ENCODE measurements at regions not wholly inside any gene's neighbourhood (a gene's known extent, or its start where the extent isn't known, plus 50 kb on each side); places are given as distances from the start of the nearest gene placed in this dataset.

DNA sequence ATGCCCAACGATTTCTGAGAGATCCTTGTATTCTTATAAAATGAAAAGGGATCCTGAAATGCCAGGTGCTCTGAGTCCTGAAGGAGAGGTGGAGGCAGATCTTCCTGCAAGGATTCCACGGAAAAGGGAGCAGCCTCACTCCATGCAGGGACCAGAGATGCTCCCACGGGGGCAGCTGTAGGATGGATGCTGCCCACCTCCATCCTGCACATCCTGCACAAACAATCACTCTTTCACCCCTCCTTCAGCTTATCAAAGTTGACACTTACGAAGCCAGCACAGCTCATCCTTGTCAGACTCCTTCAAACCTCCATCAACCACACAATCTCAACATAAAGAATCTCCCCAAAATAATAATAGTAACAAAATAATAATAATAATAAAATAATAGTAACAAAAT lies 119.1 kb downstream of the GGTLC2 start:
- BruUV-seq (replicated peaks) = no TSS peak

DNA sequence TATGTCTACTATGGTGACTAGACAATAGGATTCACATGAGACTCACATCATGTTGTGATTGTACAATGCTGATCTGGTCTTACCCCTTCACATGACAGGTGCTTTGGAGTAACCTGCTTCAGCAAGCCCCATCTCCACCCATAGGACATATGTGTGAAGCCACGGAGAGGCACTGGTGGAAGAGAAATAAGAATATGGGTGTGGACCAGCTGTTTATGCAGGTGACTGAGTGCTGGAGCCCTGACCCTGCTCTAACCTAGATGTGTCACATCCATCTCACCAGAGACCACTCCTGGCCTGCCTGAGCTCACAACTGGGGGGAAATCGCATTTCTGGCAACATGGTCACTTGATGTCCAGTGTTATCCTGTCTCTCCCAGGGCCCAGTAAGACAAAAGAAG lies 119.7 kb downstream of the GGTLC2 start:
- H3K9me3 ChIP-seq (ENCODE audit: low read depth, low read length, poor library complexity, severe bottlenecking) = no peaks in the 10 kb centered on the region
- H3K27me3 ChIP-seq (replicated peaks; ENCODE audit: insufficient read depth, low read depth, low read length, poor library complexity) = peaks cover 3% of the 10 kb centered on the region
- no peaks in the 10 kb centered on the region for H3K36me3 ChIP-seq (ENCODE audit: insufficient read depth, low read length, poor library complexity, severe bottlenecking)
- TF ChIP-seq EZH2 (IDR thresholded peaks at IDR 0.05; ENCODE audit: borderline replicate concordance, low read depth, low read length, poor library complexity, severe bottlenecking) = no peak
- TF ChIP-seq, protein P1, sequence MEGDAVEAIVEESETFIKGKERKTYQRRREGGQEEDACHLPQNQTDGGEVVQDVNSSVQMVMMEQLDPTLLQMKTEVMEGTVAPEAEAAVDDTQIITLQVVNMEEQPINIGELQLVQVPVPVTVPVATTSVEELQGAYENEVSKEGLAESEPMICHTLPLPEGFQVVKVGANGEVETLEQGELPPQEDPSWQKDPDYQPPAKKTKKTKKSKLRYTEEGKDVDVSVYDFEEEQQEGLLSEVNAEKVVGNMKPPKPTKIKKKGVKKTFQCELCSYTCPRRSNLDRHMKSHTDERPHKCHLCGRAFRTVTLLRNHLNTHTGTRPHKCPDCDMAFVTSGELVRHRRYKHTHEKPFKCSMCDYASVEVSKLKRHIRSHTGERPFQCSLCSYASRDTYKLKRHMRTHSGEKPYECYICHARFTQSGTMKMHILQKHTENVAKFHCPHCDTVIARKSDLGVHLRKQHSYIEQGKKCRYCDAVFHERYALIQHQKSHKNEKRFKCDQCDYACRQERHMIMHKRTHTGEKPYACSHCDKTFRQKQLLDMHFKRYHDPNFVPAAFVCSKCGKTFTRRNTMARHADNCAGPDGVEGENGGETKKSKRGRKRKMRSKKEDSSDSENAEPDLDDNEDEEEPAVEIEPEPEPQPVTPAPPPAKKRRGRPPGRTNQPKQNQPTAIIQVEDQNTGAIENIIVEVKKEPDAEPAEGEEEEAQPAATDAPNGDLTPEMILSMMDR (conservative IDR thresholded peaks at IDR 0.05; ENCODE audit: low read depth, low read length) = no peak
- intact Hi-C loops (cut with micrococcal nuclease; ENCODE audit: unreplicated experiment) = no loop called here
- ChIA-PET CTCF (no interaction called here), POLR2A (ENCODE audit: low non-redundant PET) (no interaction called here)
- no peak overlapping the region for H3K4me3 ChIP-seq (ENCODE audit: low read depth, low read length, poor library complexity, severe bottlenecking)
- BruUV-seq (replicated peaks) = no TSS peak
- DNase-seq (ENCODE audit: low spot score) = no peak
- H3K27ac ChIP-seq (ENCODE audit: low read depth, low read length, poor library complexity, severe bottlenecking) = no peak overlapping the region
- H3K4me1 ChIP-seq (ENCODE audit: insufficient read depth, low read length, poor library complexity, severe bottlenecking) = no peaks in the 10 kb centered on the region

More for the DNA sequence above, 119.1 kb downstream of the GGTLC2 start:
- CTCF ChIA-PET = interaction anchor here (0.9 kb wide), 1 partner anchor 10 kb away, joined by 3 read pairs; no protein-coding TSS in a partner anchor
- no peaks in the 10 kb centered on the region for H3K36me3 ChIP-seq (ENCODE audit: insufficient read depth, low read length, poor library complexity, severe bottlenecking)
- no peaks in the 10 kb centered on the region for H3K9me3 ChIP-seq (ENCODE audit: low read depth, low read length, poor library complexity, severe bottlenecking)
- H3K4me3 ChIP-seq (ENCODE audit: low read depth, low read length, poor library complexity, severe bottlenecking) = no peak overlapping the region
- peaks cover 3% of the 10 kb centered on the region for H3K27me3 ChIP-seq (replicated peaks; ENCODE audit: insufficient read depth, low read depth, low read length, poor library complexity)
- H3K27ac ChIP-seq (ENCODE audit: low read depth, low read length, poor library complexity, severe bottlenecking) = no peak overlapping the region
- no peaks in the 10 kb centered on the region for H3K4me1 ChIP-seq (ENCODE audit: insufficient read depth, low read length, poor library complexity, severe bottlenecking)
- DNase-seq (ENCODE audit: low spot score) = no peak
- intact Hi-C loops (cut with micrococcal nuclease; ENCODE audit: unreplicated experiment) = no loop called here
- POLR2A ChIA-PET (ENCODE audit: low non-redundant PET) = no interaction called here
- TF ChIP-seq EZH2 (IDR thresholded peaks at IDR 0.05; ENCODE audit: borderline replicate concordance, low read depth, low read length, poor library complexity, severe bottlenecking) = no peak
- TF ChIP-seq, protein P1 (conservative IDR thresholded peaks at IDR 0.05; ENCODE audit: low read depth, low read length) = no peak

DNA sequence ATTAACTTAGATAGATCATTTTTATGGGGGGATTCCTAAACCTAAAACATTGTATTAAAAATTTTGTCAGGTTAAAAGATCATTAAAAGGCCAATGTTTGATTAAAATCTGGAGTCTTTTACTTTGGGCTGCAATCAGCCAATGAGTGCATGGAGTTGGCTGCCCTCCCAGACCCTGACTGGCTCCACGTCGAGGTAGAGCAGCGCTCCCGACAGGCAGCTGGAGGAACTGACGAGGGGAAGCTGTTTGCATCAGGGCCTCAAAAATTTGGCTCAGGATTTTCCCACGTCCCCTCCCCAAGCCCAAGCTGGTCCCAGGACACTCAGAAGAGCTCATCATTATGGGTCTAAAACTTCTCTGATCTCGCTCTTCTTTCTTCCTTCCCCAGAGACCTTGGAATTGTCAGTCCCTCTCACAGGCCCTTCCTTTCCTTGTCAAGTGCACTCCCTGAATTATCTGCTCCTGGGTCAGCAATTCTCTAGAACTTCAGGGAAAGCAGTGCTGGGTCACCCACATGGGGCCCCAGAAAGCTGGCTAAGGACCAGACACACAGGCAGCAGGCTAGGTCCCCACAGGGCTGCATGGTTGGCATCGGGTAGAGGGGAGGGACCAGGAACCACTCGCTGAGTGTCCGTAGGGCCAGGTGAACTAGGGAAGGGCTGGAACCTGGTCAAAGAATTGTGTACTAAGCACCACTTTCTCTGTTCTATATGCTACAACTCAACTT lies 119.6 kb upstream of the IGLL5 start:
- Histone ChIP-seq H3K9me3 (ENCODE audit: low read depth, low read length, poor library complexity, severe bottlenecking) (no peaks in the 10 kb centered on the region), H3K27me3 (replicated peaks; ENCODE audit: insufficient read depth, low read depth, low read length, poor library complexity) (peaks cover 5% of the 10 kb centered on the region), H3K27ac (ENCODE audit: low read depth, low read length, poor library complexity, severe bottlenecking) (no peak overlapping the region), H3K4me1 (ENCODE audit: insufficient read depth, low read length, poor library complexity, severe bottlenecking) (no peaks in the 10 kb centered on the region), H3K36me3 (ENCODE audit: insufficient read depth, low read length, poor library complexity, severe bottlenecking) (no peaks in the 10 kb centered on the region), H3K4me3 (ENCODE audit: low read depth, low read length, poor library complexity, severe bottlenecking) (no peak overlapping the region)
- ChIA-PET CTCF (interaction anchor here (0.7 kb wide), 3 partner anchors 13 to 245 kb away, joined by 3 to 8 read pairs (median 4); no protein-coding TSS in a partner anchor), POLR2A (ENCODE audit: low non-redundant PET) (no interaction called here)
- TF ChIP-seq, protein P1 (conservative IDR thresholded peaks at IDR 0.05; ENCODE audit: low read depth, low read length) = peak; percentile 37
- TF ChIP-seq EZH2 (IDR thresholded peaks at IDR 0.05; ENCODE audit: borderline replicate concordance, low read depth, low read length, poor library complexity, severe bottlenecking) = no peak
- BruUV-seq (replicated peaks) = no TSS peak
- DNase-seq (ENCODE audit: low spot score) = no peak
- intact Hi-C loops (cut with micrococcal nuclease; ENCODE audit: unreplicated experiment) = no loop called here

All from A673 (cell line).